GM12875 (cell line): ENCODE measurements at regions not wholly inside any gene's neighbourhood (a gene's known extent, or its start where the extent isn't known, plus 50 kb on each side); places are given as distances from the start of the nearest gene placed in this dataset.

Source experiments
- H3K4me3 ChIP-seq: one replicate; pipeline ENCODE4 v1.5.1; 2011; ENCODE audit warnings: low read depth, low read length, control low read depth
- CTCF ChIP-seq: IDR thresholded peaks from 2 replicates; pipeline ENCODE4 v1.5.1; 2011; ENCODE audit warnings: low read depth, mild to moderate bottlenecking, control low read depth, inconsistent platforms, low read length, moderate library complexity, borderline replicate concordance; ENCODE audit not compliant: insufficient read depth

DNA sequence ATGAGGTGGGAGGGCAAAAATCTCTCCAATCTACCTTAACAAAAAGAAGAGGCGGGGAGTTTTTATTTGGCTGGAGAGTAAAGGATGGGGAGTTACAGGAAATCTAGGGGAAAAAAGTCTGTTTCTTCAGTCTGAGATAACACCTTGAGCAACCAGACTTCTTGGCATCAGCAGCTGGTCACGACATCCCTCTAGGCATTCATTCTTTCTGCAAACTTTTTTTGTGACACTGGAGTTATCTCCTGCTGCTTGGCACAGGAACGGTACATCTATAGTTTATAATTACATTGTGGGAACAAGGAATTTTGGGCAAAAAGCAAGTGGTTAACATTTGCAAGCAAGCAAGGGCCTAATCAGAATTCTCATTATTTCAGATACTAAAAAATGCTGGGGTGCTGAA, 50.6 kb upstream of the IFNGR1 start:
- H3K4me3 ChIP-seq: no peak overlapping the region
- no peak for TF ChIP-seq CTCF

GRCh38 chr6:137269347-137269746, 50.2 kb upstream of the IFNGR1 start:
- no peak for TF ChIP-seq CTCF

More at GRCh38 chr6:137269347-137269746, 50.2 kb upstream of the IFNGR1 start:
- no peak overlapping the region for H3K4me3 ChIP-seq
